Endodermal cell (in vitro differentiated cells): ENCODE measurements at regions not wholly inside any gene's neighbourhood (a gene's known extent, or its start where the extent isn't known, plus 50 kb on each side); places are given as distances from the start of the nearest gene placed in this dataset.
A peak's percentile ranks its signal among the peaks of the same experiment; 100 is the strongest.

Experiments
- DNase-seq: peaks from one replicate; pipeline ENCODE4 v3.0.0-alpha.2; 2017
- H3K27ac ChIP-seq: 2 replicates; pipeline ENCODE4 v1.5.1; 2013; ENCODE audit warnings: mild to moderate bottlenecking, low read depth, low read length, moderate library complexity
- H3K27me3 ChIP-seq: 2 replicates; pipeline ENCODE4 v1.6.1; 2013; ENCODE audit warnings: mild to moderate bottlenecking, low read length, moderate library complexity; ENCODE audit not compliant: insufficient read depth, control insufficient read depth, poor library complexity, severe bottlenecking
- H3K36me3 ChIP-seq: 2 replicates; pipeline ENCODE4 v1.7.0; 2013; ENCODE audit warnings: mild to moderate bottlenecking, low read length, moderate library complexity; ENCODE audit not compliant: control insufficient read depth, insufficient read depth
- H3K4me1 ChIP-seq: one replicate; pipeline ENCODE4 v1.7.0; 2013; ENCODE audit warnings: low read length; ENCODE audit not compliant: control insufficient read depth, insufficient read depth
- H3K4me3 ChIP-seq: 2 replicates; pipeline ENCODE4 v1.5.1; 2013; ENCODE audit warnings: mild to moderate bottlenecking, low read length, moderate library complexity
- H3K9ac ChIP-seq: 2 replicates; pipeline ENCODE4 v1.6.1; 2013; ENCODE audit warnings: mild to moderate bottlenecking, low read length, moderate library complexity; ENCODE audit not compliant: poor library complexity, severe bottlenecking; ENCODE audit errors: extremely low read depth
- H3K9me3 ChIP-seq: 2 replicates; pipeline ENCODE4 v1.6.1; 2013; ENCODE audit warnings: mild to moderate bottlenecking, low read length, moderate library complexity; ENCODE audit not compliant: control insufficient read depth
- H3K27ac Mint-ChIP-seq: 2 replicates; pipeline ENCODE4 v1.8.0; 2020; ENCODE audit warnings: mixed read lengths
- H3K27me3 Mint-ChIP-seq: 2 replicates; pipeline ENCODE4 v1.8.0; 2021; ENCODE audit warnings: mild to moderate bottlenecking, mixed read lengths; ENCODE audit not compliant: insufficient read depth
- H3K36me3 Mint-ChIP-seq: 2 replicates; pipeline ENCODE4 v1.8.0; 2020; ENCODE audit warnings: low read depth, mixed read lengths
- H3K4me1 Mint-ChIP-seq: 2 replicates; pipeline ENCODE4 v1.8.0; 2020; ENCODE audit warnings: mixed read lengths
- H3K4me3 Mint-ChIP-seq: 2 replicates; pipeline ENCODE4 v1.8.0; 2020; ENCODE audit warnings: mild to moderate bottlenecking, moderate library complexity, mixed read lengths
- H3K9me3 Mint-ChIP-seq: 2 replicates; pipeline ENCODE4 v1.8.0; 2020; ENCODE audit warnings: mild to moderate bottlenecking, mixed read lengths
- CTCF ChIP-seq: fragments of 200-600 bp; sonication (generic); conservative IDR thresholded peaks from 2 replicates; pipeline ENCODE4 v1.5.0; 2021; ENCODE audit warnings: antibody characterized with exemption, mild to moderate bottlenecking
- WGBS, 2 experiments: methylation state at CpG; one replicate each; pipeline versions ENCODE4 v1.1.5 to v1.1.7; 2013; ENCODE audit warnings: missing lambda C conversion rate in 2 of 2, mixed read lengths in 1 of 2; ENCODE audit not compliant: insufficient coverage in 1 of 2, insufficient read length in 1 of 2; 5-methylcytosine and 5-hydroxymethylcytosine counted together

- no peaks in the 10 kb centered on the region for H3K4me1 ChIP-seq
- Mint-ChIP-seq H3K36me3 (no peaks in the 10 kb centered on the region), H3K4me1 (peaks cover 2% of the 10 kb centered on the region), H3K27me3 (no peaks in the 10 kb centered on the region), H3K27ac (no peak overlapping the region), H3K9me3 (peaks cover 4% of the 10 kb centered on the region), H3K4me3 (no peak overlapping the region)
- peaks cover 2% of the 10 kb centered on the region for H3K9me3 ChIP-seq
- no peak overlapping the region for H3K9ac ChIP-seq
- no peak for DNase-seq
- H3K4me3 ChIP-seq, result no peak overlapping the region
- no peaks in the 10 kb centered on the region for H3K27me3 ChIP-seq
- no peaks in the 10 kb centered on the region for H3K36me3 ChIP-seq
- TF ChIP-seq CTCF, result no peak
- WGBS, 2 experiments, result 90% methylated on average over 2 of the region's 2 CpGs; no CpG with 5 or more reads in 1 of the 2 experiments
- no peak overlapping the region for H3K27ac ChIP-seq
Measured at GRCh38 chr2:176865336-176865735, 347.3 kb upstream of the HNRNPA3 start.

GRCh38 chr2:176872406-176872805 lies 340.2 kb upstream of the HNRNPA3 start:
- Mint-ChIP-seq H3K4me1 (peaks cover 4% of the 10 kb centered on the region), H3K4me3 (no peak overlapping the region), H3K36me3 (no peaks in the 10 kb centered on the region), H3K27me3 (no peaks in the 10 kb centered on the region), H3K9me3 (peaks cover 32% of the 10 kb centered on the region), H3K27ac (no peak overlapping the region)
- Histone ChIP-seq H3K27me3 (no peaks in the 10 kb centered on the region), H3K36me3 (no peaks in the 10 kb centered on the region), H3K4me1 (no peaks in the 10 kb centered on the region), H3K9me3 (peaks cover 35% of the 10 kb centered on the region), H3K4me3 (peak overlapping the region; percentile 55), H3K9ac (no peak overlapping the region), H3K27ac (no peak overlapping the region)
- TF ChIP-seq CTCF, result no peak
- 46% methylated on average over 3 of the region's 3 CpGs; no CpG with 5 or more reads in 1 of the 2 experiments for WGBS, 2 experiments
- peak; percentile 61 for DNase-seq

- H3K27me3 ChIP-seq, result no peaks in the 10 kb centered on the region
- H3K36me3 Mint-ChIP-seq, result no peaks in the 10 kb centered on the region
- no peaks in the 10 kb centered on the region for H3K27me3 Mint-ChIP-seq
- peak; percentile 64 for TF ChIP-seq CTCF
- WGBS, 2 experiments, result 87 to 92% methylated on average over 3 to 4 of the region's 4 CpGs
- H3K9ac ChIP-seq, result no peak overlapping the region
- no peak overlapping the region for H3K27ac ChIP-seq
- H3K9me3 Mint-ChIP-seq, result peaks cover 31% of the 10 kb centered on the region
- no peak overlapping the region for H3K4me3 Mint-ChIP-seq
- H3K9me3 ChIP-seq, result peaks cover 35% of the 10 kb centered on the region
- H3K36me3 ChIP-seq, result no peaks in the 10 kb centered on the region
- no peak overlapping the region for H3K4me3 ChIP-seq
- no peak overlapping the region for H3K27ac Mint-ChIP-seq
- no peaks in the 10 kb centered on the region for H3K4me1 ChIP-seq
- H3K4me1 Mint-ChIP-seq, result peaks cover 4% of the 10 kb centered on the region
- DNase-seq, result peak; percentile 58
Measured at GRCh38 chr2:176873403-176873802, 339.2 kb upstream of the HNRNPA3 start.
